Lower lobe of right lung (tissue), 2 donors: ENCODE measurements at regions not wholly inside any gene's neighbourhood (a gene's known extent, or its start where the extent isn't known, plus 50 kb on each side); places are given as distances from the start of the nearest gene placed in this dataset.

ENCODE experiments used
- ATAC-seq, 2 donors: fragments of 200-7000 bp; cut with Tn5 transposase; one replicate each; pipeline ENCODE4 v1.9.1; 2020 to 2022; ENCODE audit warnings: mild to moderate bottlenecking in 2 of 2, moderate library complexity in 2 of 2
- DNase-seq: peaks from one replicate; pipeline ENCODE4 v3.0.0-alpha.2; 2020
- H3K27ac ChIP-seq: fragments of 200-600 bp; one replicate; pipeline ENCODE4 v1.8.0; 2022
- H3K27me3 ChIP-seq: fragments of 200-600 bp; one replicate; pipeline ENCODE4 v1.8.0; 2022; ENCODE audit warnings: low read depth
- H3K36me3 ChIP-seq: fragments of 200-600 bp; one replicate; pipeline ENCODE4 v1.8.0; 2022; ENCODE audit warnings: mild to moderate bottlenecking
- H3K4me1 ChIP-seq: fragments of 200-600 bp; one replicate; pipeline ENCODE4 v1.8.0; 2022
- H3K4me3 ChIP-seq: fragments of 200-600 bp; one replicate; pipeline ENCODE4 v1.8.0; 2022; ENCODE audit warnings: mild to moderate bottlenecking
- H3K9me3 ChIP-seq: fragments of 200-600 bp; one replicate; pipeline ENCODE4 v1.8.0; 2022
- CTCF ChIP-seq: fragments of 200-600 bp; IDR thresholded peaks from one replicate; pipeline ENCODE4 v1.8.0; 2022; ENCODE audit warnings: antibody characterized with exemption, mild to moderate bottlenecking
- intact Hi-C: fragments of 100-400 bp; cut with DNase I; formaldehyde crosslinking; loops from one replicate; pipeline ENCODE4 v1.11.0; 2022
- donor health status: DM: no; HTN: yes; CAD: no; lungs with severe emphysema.

DNA sequence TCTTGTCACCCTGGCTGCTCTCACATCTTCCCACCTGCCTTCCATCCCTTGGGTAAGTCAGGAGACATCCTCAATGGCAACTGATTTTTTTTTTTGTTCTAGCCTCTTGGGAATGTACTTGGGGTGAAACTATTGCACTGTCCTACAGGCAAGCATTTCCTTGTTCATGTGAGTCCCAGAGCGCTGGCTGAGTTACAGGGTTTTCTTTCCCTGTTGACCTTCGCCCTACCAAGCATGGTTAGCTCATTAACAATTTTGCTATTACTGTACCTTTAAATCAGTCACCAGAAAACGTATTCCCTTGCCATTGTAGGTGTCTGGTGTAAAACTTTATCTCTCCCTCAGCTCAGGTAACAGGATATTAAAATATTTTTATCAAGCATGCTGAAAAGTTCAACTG lies 98.9 kb downstream of the PRLHR start:
- H3K9me3 ChIP-seq: no peaks in the 10 kb centered on the region
- ATAC-seq: no peak
- H3K27ac ChIP-seq: no peak overlapping the region
- no peak overlapping the region for H3K4me3 ChIP-seq
- H3K4me1 ChIP-seq: no peaks in the 10 kb centered on the region
- H3K36me3 ChIP-seq: no peaks in the 10 kb centered on the region
- DNase-seq: no peak
- H3K27me3 ChIP-seq: no peaks in the 10 kb centered on the region
- intact Hi-C loops: no loop called here
- TF ChIP-seq CTCF: no peak

GRCh38 chr10:118495499-118495898 lies 99.9 kb downstream of the PRLHR start:
- H3K36me3 ChIP-seq: no peaks in the 10 kb centered on the region
- ATAC-seq: no peak
- no peaks in the 10 kb centered on the region for H3K27me3 ChIP-seq
- no peaks in the 10 kb centered on the region for H3K9me3 ChIP-seq
- no peak for DNase-seq
- no peaks in the 10 kb centered on the region for H3K4me1 ChIP-seq
- no peak overlapping the region for H3K27ac ChIP-seq
- H3K4me3 ChIP-seq: no peak overlapping the region
- TF ChIP-seq CTCF: no peak
- intact Hi-C loops: no loop called here

- H3K4me1 ChIP-seq: no peaks in the 10 kb centered on the region
- no peaks in the 10 kb centered on the region for H3K27me3 ChIP-seq
- no peak for ATAC-seq
- no peak for TF ChIP-seq CTCF
- no peak for DNase-seq
- H3K27ac ChIP-seq: no peak overlapping the region
- H3K9me3 ChIP-seq: no peaks in the 10 kb centered on the region
- H3K4me3 ChIP-seq: no peak overlapping the region
- no peaks in the 10 kb centered on the region for H3K36me3 ChIP-seq
- intact Hi-C loops: no loop called here
These were observed 104.4 kb downstream of the PRLHR start for GRCh38 chr10:118491055-118491454.

DNA sequence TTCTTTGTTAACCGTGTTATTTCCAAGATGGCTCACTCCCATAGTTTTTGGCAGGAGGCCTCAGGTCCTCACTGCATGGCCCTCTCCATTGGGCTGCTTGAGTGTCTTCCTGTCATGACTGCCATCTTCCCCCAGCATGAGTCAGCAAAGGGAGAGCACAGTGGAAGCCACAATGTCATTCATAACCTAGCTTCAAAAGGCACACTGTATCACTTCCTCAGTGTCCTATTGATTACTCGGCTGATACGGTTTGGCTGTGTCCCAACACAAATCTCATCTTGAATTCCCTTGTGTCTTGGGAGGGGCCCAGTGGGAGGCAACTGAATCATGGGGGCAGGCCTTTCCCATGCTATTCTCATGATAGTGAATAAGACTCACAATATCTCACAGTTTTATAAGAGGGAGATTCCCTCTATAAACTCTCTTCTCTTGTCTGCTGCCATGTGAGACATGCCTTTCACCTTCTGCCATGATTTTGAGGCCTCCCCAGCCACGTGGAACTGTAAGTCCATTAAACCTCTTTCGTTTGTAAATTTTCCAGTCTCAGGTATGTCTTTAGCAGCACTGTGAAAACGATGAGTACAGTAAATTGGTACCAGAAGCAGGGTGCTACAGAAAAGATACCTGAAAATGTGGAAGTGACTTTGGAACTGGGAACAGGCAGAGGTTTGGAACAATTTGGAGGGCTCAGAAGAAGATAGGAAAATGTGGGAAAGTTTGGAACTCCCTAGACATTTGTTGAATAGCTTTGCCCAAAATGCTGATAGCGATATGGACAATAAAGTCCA lies 106.5 kb downstream of the PRLHR start:
- H3K9me3 ChIP-seq: no peaks in the 10 kb centered on the region
- no peak overlapping the region for H3K4me3 ChIP-seq
- DNase-seq (no peak), ATAC-seq (no peak)
- intact Hi-C loops: no loop called here
- no peaks in the 10 kb centered on the region for H3K4me1 ChIP-seq
- no peaks in the 10 kb centered on the region for H3K27me3 ChIP-seq
- no peaks in the 10 kb centered on the region for H3K36me3 ChIP-seq
- no peak for TF ChIP-seq CTCF
- no peak overlapping the region for H3K27ac ChIP-seq

DNA sequence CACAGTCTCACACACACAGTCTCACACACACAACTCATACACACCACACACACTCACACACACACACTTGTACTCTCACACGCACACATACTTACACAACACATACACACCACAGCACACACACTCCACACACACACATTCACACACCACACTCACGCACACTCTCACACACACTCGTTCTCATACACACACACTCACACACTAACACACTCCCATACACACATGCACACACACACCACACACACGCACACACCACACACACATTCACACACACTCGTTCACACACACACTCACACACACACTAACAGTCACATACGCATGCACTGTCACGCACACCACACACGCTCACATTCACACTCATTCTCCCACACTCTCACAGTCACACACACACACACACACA lies 109.8 kb downstream of the PRLHR start:
- ATAC-seq: peak in 1 of 2 donors; percentile 21
- intact Hi-C loops: no loop called here
- Histone ChIP-seq H3K27me3 (no peaks in the 10 kb centered on the region), H3K9me3 (no peaks in the 10 kb centered on the region), H3K27ac (no peak overlapping the region), H3K4me3 (no peak overlapping the region), H3K36me3 (no peaks in the 10 kb centered on the region), H3K4me1 (no peaks in the 10 kb centered on the region)
- no peak for TF ChIP-seq CTCF
- no peak for DNase-seq
